Mesendoderm (in vitro differentiated cells): ENCODE measurements at regions not wholly inside any gene's neighbourhood (a gene's known extent, or its start where the extent isn't known, plus 50 kb on each side); places are given as distances from the start of the nearest gene placed in this dataset.

Experiments used
- DNase-seq: peaks from one replicate; pipeline ENCODE4 v3.0.0; 2013
- H2AK5ac ChIP-seq: 2 replicates; pipeline ENCODE4 v1.6.1; 2013; ENCODE audit warnings: low read length, inconsistent platforms
- H2BK120ac ChIP-seq: 2 replicates; pipeline ENCODE4 v1.6.1; 2013; ENCODE audit warnings: low read depth, mild to moderate bottlenecking, low read length, moderate library complexity, mixed read lengths
- H2BK15ac ChIP-seq: replicated peaks from 2 replicates; pipeline ENCODE4 v1.6.1; 2013; ENCODE audit warnings: low read depth, mild to moderate bottlenecking, moderate library complexity
- H2BK5ac ChIP-seq: 2 replicates; pipeline ENCODE4 v1.6.1; 2013; ENCODE audit warnings: low read length, inconsistent platforms
- H3K18ac ChIP-seq: 2 replicates; pipeline ENCODE4 v1.6.1; 2013; ENCODE audit warnings: mild to moderate bottlenecking, low read length, mixed read lengths
- H3K23ac ChIP-seq: one replicate; pipeline ENCODE4 v1.6.1; 2013; ENCODE audit warnings: low read length
- H3K27ac ChIP-seq: 2 replicates; pipeline ENCODE4 v1.5.1; 2013; ENCODE audit warnings: low read depth, mild to moderate bottlenecking, inconsistent platforms, low read length, moderate library complexity
- H3K27me3 ChIP-seq: 2 replicates; pipeline ENCODE4 v1.6.1; 2013; ENCODE audit warnings: low read length, control low read depth, mild to moderate bottlenecking, inconsistent platforms; ENCODE audit not compliant: insufficient read depth, poor library complexity
- H3K36me3 ChIP-seq: 2 replicates; pipeline ENCODE4 v1.6.1; 2013; ENCODE audit warnings: low read length, inconsistent platforms; ENCODE audit not compliant: control insufficient read depth, insufficient read depth
- H3K4ac ChIP-seq: one replicate; pipeline ENCODE4 v1.6.1; 2013; ENCODE audit warnings: low read depth, mild to moderate bottlenecking, low read length, moderate library complexity
- H3K4me1 ChIP-seq: 2 replicates; pipeline ENCODE4 v1.6.1; 2013; ENCODE audit warnings: low read depth, low read length, inconsistent platforms; ENCODE audit not compliant: control insufficient read depth
- H3K4me2 ChIP-seq: 2 replicates; pipeline ENCODE4 v1.6.1; 2013; ENCODE audit warnings: low read length
- H3K4me3 ChIP-seq: 2 replicates; pipeline ENCODE4 v1.5.1; 2013; ENCODE audit warnings: mild to moderate bottlenecking, low read length
- H3K56ac ChIP-seq: one replicate; pipeline ENCODE4 v1.6.1; 2013; ENCODE audit warnings: low read length
- H3K79me1 ChIP-seq: 2 replicates; pipeline ENCODE4 v1.6.1; 2013; ENCODE audit warnings: low read length, inconsistent platforms
- H3K79me2 ChIP-seq: 2 replicates; pipeline ENCODE4 v1.6.1; 2013; ENCODE audit warnings: mild to moderate bottlenecking, low read length; ENCODE audit not compliant: control insufficient read depth, insufficient read depth
- H3K9ac ChIP-seq: 2 replicates; pipeline ENCODE4 v1.6.1; 2013; ENCODE audit warnings: low read length, inconsistent platforms
- H4K5ac ChIP-seq: one replicate; pipeline ENCODE4 v1.6.1; 2013; ENCODE audit warnings: low read length
- H4K8ac ChIP-seq: one replicate; pipeline ENCODE4 v1.6.1; 2013; ENCODE audit warnings: low read depth, mild to moderate bottlenecking, control low read depth, low read length, moderate library complexity
- WGBS: extraction: QIAGEN DNeasy Blood & Tissue Kit; methylation state at CpG from one replicate; pipeline ENCODE4 v1.1.7; 2013; ENCODE audit warnings: low lambda C conversion rate, missing lambda C conversion rate; ENCODE audit not compliant: insufficient coverage; ENCODE audit errors: extremely low coverage; 5-methylcytosine and 5-hydroxymethylcytosine counted together

DNA sequence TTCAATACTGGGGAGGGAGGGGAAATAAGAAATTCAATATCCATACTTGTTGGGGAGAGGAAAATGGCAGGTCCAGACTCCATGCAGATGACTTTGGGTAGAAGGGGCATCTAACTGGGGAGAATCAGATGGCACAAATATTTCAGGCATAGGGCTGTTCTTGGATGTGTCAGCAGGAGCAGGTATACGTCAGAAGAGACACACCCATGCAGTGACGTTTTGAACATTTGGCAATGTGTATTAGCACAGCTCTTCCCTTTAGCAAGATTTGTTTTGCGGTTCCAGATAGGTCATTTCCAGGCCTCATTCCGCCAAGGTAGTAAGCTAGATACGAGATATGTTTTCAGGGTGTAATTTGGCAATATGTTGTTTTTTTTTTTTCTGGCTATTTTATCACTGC lies 187.2 kb upstream of the CDH10 start:
- H3K27me3 ChIP-seq: no peaks in the 10 kb centered on the region

DNA sequence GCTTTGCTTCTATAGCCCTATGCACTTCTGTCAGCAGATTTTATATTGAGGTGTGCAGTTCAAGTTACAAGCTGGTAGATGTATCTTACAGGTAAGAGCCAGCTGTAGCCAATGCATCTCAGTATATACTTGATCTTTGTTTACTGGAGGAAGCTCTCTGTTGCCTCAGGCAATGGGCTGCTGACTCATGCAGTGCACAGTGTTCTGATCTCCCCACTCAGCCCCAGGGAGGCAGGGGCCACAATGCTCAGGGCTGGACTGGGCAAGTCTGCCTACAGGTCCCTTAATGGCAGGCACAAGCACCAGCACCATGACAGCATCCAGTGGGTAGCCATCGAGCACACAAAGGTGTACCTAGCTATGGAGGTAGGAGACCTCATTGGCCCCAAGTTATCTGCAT lies 178.8 kb upstream of the CDH10 start:
- Histone ChIP-seq H3K4me3 (no peak overlapping the region), H2AK5ac (no peak overlapping the region), H4K8ac (no peak overlapping the region), H3K4me2 (no peak overlapping the region), H3K27me3 (no peaks in the 10 kb centered on the region), H3K56ac (no peak overlapping the region), H3K23ac (no peak overlapping the region), H2BK5ac (no peak overlapping the region), H3K9ac (no peak overlapping the region), H3K36me3 (no peaks in the 10 kb centered on the region), H3K79me1 (no peaks in the 10 kb centered on the region), H2BK120ac (no peak overlapping the region), H4K5ac (no peak overlapping the region), H2BK15ac (no peak overlapping the region), H3K18ac (no peak overlapping the region), H3K79me2 (no peaks in the 10 kb centered on the region), H3K4ac (no peak overlapping the region), H3K4me1 (no peaks in the 10 kb centered on the region), H3K27ac (no peak overlapping the region)
- no CpG with 5 or more reads among the region's 1 CpG for WGBS
- DNase-seq: peak; percentile 45

More for the DNA sequence above, 187.2 kb upstream of the CDH10 start:
- Histone ChIP-seq H2AK5ac (no peak overlapping the region), H3K56ac (no peak overlapping the region), H2BK120ac (no peak overlapping the region), H3K4ac (no peak overlapping the region), H4K8ac (no peak overlapping the region), H3K4me3 (no peak overlapping the region), H3K27ac (no peak overlapping the region), H2BK5ac (no peak overlapping the region), H3K4me2 (no peak overlapping the region), H3K23ac (no peak overlapping the region), H3K79me2 (no peaks in the 10 kb centered on the region), H3K4me1 (no peaks in the 10 kb centered on the region), H2BK15ac (no peak overlapping the region), H3K9ac (no peak overlapping the region), H3K18ac (no peak overlapping the region), H3K36me3 (no peaks in the 10 kb centered on the region), H3K79me1 (no peaks in the 10 kb centered on the region), H4K5ac (no peak overlapping the region)
- no peak for DNase-seq
- no CpG with 5 or more reads among the region's 5 CpGs for WGBS

DNA sequence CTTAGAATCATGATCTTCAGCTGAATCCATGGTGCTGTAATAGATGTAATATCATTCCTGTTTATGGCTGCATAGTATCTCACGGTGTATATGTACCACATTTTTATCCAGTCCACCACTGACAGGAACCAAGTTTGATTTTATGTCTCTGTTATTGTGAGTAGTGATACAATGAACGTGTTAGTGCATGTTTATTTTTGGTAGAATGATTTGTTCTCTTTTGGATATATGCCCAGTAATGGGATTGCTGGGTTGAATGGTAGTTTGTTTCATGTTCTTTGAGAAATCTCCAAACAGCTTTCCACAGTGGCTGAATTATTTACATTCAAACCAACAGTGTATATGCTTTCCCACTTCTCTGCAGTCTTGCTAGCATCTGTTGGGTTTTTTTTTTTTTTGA lies 175.1 kb upstream of the CDH10 start:
- Histone ChIP-seq H2BK5ac (no peak overlapping the region), H4K8ac (no peak overlapping the region), H3K56ac (no peak overlapping the region), H3K79me1 (no peaks in the 10 kb centered on the region), H3K4me1 (no peaks in the 10 kb centered on the region), H2AK5ac (no peak overlapping the region), H3K18ac (no peak overlapping the region), H3K27ac (no peak overlapping the region), H3K27me3 (no peaks in the 10 kb centered on the region), H3K4me3 (no peak overlapping the region), H3K4me2 (no peak overlapping the region), H3K36me3 (no peaks in the 10 kb centered on the region), H3K23ac (no peak overlapping the region), H3K9ac (no peak overlapping the region), H3K79me2 (no peaks in the 10 kb centered on the region), H4K5ac (no peak overlapping the region), H2BK15ac (no peak overlapping the region), H3K4ac (no peak overlapping the region), H2BK120ac (no peak overlapping the region)
- DNase-seq: no peak
- WGBS: no CpG with 5 or more reads among the region's 2 CpGs

DNA sequence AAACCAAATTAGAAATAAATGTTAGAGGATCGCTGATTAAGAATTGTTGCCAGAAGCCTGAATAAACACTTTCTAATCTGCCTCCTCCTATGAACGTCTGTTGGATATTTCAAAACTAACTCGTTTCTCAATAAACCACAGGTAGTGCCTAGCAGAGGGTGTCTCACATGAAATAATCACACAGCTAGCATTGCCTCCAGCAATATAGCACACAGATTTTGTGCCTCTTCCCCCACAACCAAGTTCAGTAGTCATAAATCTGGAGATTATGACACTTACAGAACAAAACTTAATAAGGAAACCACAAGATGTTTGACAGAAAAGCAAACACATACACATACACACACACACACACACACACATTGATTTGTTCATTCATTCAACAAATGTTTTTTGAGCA lies 173.2 kb upstream of the CDH10 start:
- H3K36me3 ChIP-seq: no peaks in the 10 kb centered on the region
- H3K18ac ChIP-seq: no peak overlapping the region
- no peak overlapping the region for H3K23ac ChIP-seq
- no peak overlapping the region for H3K9ac ChIP-seq
- no peak overlapping the region for H4K8ac ChIP-seq
- no peak overlapping the region for H3K4me2 ChIP-seq
- no peaks in the 10 kb centered on the region for H3K4me1 ChIP-seq
- H2BK120ac ChIP-seq: no peak overlapping the region
- H2BK5ac ChIP-seq: no peak overlapping the region
- WGBS: no CpG with 5 or more reads among the region's 3 CpGs
- no peak overlapping the region for H4K5ac ChIP-seq
- no peaks in the 10 kb centered on the region for H3K27me3 ChIP-seq
- H2AK5ac ChIP-seq: no peak overlapping the region
- no peak overlapping the region for H3K4me3 ChIP-seq
- no peak overlapping the region for H3K4ac ChIP-seq
- no peak for DNase-seq
- H3K27ac ChIP-seq: no peak overlapping the region
- H3K79me2 ChIP-seq: no peaks in the 10 kb centered on the region
- H3K56ac ChIP-seq: no peak overlapping the region
- H2BK15ac ChIP-seq: no peak overlapping the region
- H3K79me1 ChIP-seq: no peaks in the 10 kb centered on the region

DNA sequence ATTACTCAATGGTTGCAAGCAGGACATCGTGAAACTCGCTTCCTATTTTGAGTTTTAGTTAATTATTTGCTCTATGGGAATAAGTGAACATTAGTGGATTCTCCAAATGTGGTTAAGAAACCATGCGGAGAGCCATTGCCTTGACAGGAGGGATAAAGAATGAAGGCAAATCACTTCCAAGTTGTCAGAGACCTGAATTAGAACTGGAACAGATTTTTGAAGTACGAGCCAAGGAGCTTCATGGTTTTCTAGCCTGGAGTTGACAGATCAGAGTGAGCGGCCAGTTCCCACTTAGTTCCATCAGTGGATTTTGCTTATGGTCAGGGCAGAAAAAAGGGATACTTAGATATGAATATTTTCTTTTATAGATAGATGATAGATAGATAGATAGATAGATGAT lies 171.4 kb upstream of the CDH10 start:
- Histone ChIP-seq H3K23ac (no peak overlapping the region), H3K4me2 (no peak overlapping the region), H4K8ac (no peak overlapping the region), H3K79me2 (no peaks in the 10 kb centered on the region), H3K36me3 (no peaks in the 10 kb centered on the region), H2BK5ac (no peak overlapping the region), H3K27me3 (no peaks in the 10 kb centered on the region), H3K4me1 (no peaks in the 10 kb centered on the region), H2AK5ac (no peak overlapping the region), H3K56ac (no peak overlapping the region), H2BK15ac (no peak overlapping the region), H3K27ac (no peak overlapping the region), H3K79me1 (no peaks in the 10 kb centered on the region), H4K5ac (no peak overlapping the region), H3K18ac (no peak overlapping the region), H3K4ac (no peak overlapping the region), H2BK120ac (no peak overlapping the region), H3K9ac (no peak overlapping the region), H3K4me3 (no peak overlapping the region)
- DNase-seq: no peak
- WGBS: no CpG with 5 or more reads among the region's 5 CpGs

DNA sequence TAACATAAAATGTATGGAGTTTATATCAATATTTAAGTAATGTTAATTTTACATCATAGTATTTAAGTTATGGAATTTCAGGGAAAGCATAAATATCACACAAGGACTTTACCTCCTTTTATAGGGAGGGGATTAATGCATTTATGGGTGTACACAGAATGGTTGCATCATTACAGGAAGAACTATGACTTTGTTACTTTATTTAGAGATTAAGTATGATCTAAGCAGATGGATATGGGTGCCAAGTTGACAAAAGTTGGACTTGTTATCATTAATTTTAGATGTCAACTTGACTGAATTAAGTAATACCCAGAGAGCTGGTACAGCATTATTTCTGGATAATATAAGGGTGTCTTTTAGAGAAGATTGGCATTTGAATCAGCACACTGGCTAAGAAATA lies 160.5 kb upstream of the CDH10 start:
- H3K79me1 ChIP-seq: no peaks in the 10 kb centered on the region
- H4K5ac ChIP-seq: no peak overlapping the region
- no peak overlapping the region for H3K56ac ChIP-seq
- no peak overlapping the region for H4K8ac ChIP-seq
- H3K4me2 ChIP-seq: no peak overlapping the region
- no peaks in the 10 kb centered on the region for H3K79me2 ChIP-seq
- H3K36me3 ChIP-seq: no peaks in the 10 kb centered on the region
- H3K23ac ChIP-seq: no peak overlapping the region
- no peak overlapping the region for H3K18ac ChIP-seq
- H3K27ac ChIP-seq: no peak overlapping the region
- H2BK15ac ChIP-seq: no peak overlapping the region
- no peaks in the 10 kb centered on the region for H3K27me3 ChIP-seq
- H2AK5ac ChIP-seq: no peak overlapping the region
- H3K4me3 ChIP-seq: no peak overlapping the region
- no peak overlapping the region for H3K9ac ChIP-seq
- DNase-seq: no peak
- no peak overlapping the region for H3K4ac ChIP-seq
- no peaks in the 10 kb centered on the region for H3K4me1 ChIP-seq
- H2BK120ac ChIP-seq: no peak overlapping the region
- H2BK5ac ChIP-seq: no peak overlapping the region
